Naive thymus-derived CD4-positive, alpha-beta T cell (primary cell): ENCODE measurements at regions not wholly inside any gene's neighbourhood (a gene's known extent, or its start where the extent isn't known, plus 50 kb on each side); places are given as distances from the start of the nearest gene placed in this dataset.

Experiments
- ATAC-seq: fragments of 150-1000 bp; cut with Tn5 transposase; 2 replicates; pipeline ENCODE4 v1.10.0; 2021; ENCODE audit warnings: mild to moderate bottlenecking, moderate library complexity
- CTCF ChIA-PET: fragments of 350-600 bp; sonication (Branson Sonifier 250); formaldehyde crosslinking; loops from one replicate; lab custom pipeline; 2021; ENCODE audit warnings: antibody characterized with exemption; lab: Charles Lee
- POLR2A ChIA-PET: fragments of 350-600 bp; sonication (Branson Sonifier 250); formaldehyde crosslinking; loops from one replicate; lab custom pipeline; 2021; ENCODE audit warnings: antibody characterized with exemption, inconsistent platforms; lab: Charles Lee
- DNase-seq, 9 donors: peaks; one replicate each; pipeline versions ENCODE4 v3.0.0 to v3.0.0-alpha.2; 2020 to 2022; ENCODE audit warnings: mixed read lengths in 1 of 9
- H3K27ac ChIP-seq: one replicate; pipeline ENCODE4 v1.7.0; 2013; ENCODE audit warnings: mild to moderate bottlenecking, low read depth, low read length, moderate library complexity
- H3K27me3 ChIP-seq, 2 donors: one replicate each; pipeline ENCODE4 v1.7.0; 2013; ENCODE audit warnings: low read length in 2 of 2, mild to moderate bottlenecking in 2 of 2, moderate library complexity in 2 of 2; ENCODE audit not compliant: control insufficient read depth in 2 of 2, insufficient read depth in 2 of 2
- H3K36me3 ChIP-seq, 3 experiments: 1 replicate in 2 of 3; 2 replicates in 1 of 3; pipeline ENCODE4 v1.7.0; 2013; ENCODE audit warnings: low read length in 3 of 3, mild to moderate bottlenecking in 3 of 3, moderate library complexity in 1 of 3; ENCODE audit not compliant: insufficient read depth in 3 of 3, control insufficient read depth in 2 of 3
- H3K4me1 ChIP-seq, 2 donors: one replicate each; pipeline ENCODE4 v1.7.0; 2013; ENCODE audit warnings: low read length in 2 of 2, mild to moderate bottlenecking in 2 of 2, moderate library complexity in 1 of 2; ENCODE audit not compliant: control insufficient read depth in 2 of 2, insufficient read depth in 2 of 2
- H3K4me3 ChIP-seq: 2 replicates; pipeline ENCODE4 v1.7.0; 2013; ENCODE audit warnings: mild to moderate bottlenecking, low read length
- H3K9me3 ChIP-seq, 3 experiments: 1 replicate in 2 of 3; 2 replicates in 1 of 3; pipeline ENCODE4 v1.7.0; 2013; ENCODE audit warnings: low read length in 3 of 3; ENCODE audit not compliant: control insufficient read depth in 2 of 3
- H3K27ac Mint-ChIP-seq, 9 donors: one replicate each; pipeline ENCODE4 v1.8.0; 2020 to 2022; ENCODE audit warnings: mixed read lengths in 9 of 9, mild to moderate bottlenecking in 8 of 9, moderate library complexity in 5 of 9, inconsistent platforms in 2 of 9
- H3K27me3 Mint-ChIP-seq, 5 donors: one replicate each; pipeline ENCODE4 v1.8.0; 2021 to 2022; ENCODE audit warnings: mixed read lengths in 5 of 5, mild to moderate bottlenecking in 1 of 5
- H3K36me3 Mint-ChIP-seq, 5 donors: one replicate each; pipeline ENCODE4 v1.8.0; 2020 to 2022; ENCODE audit warnings: mixed read lengths in 5 of 5, mild to moderate bottlenecking in 3 of 5, inconsistent platforms in 1 of 5
- H3K4me1 Mint-ChIP-seq, 7 donors: one replicate each; pipeline ENCODE4 v1.8.0; 2020 to 2022; ENCODE audit warnings: mixed read lengths in 7 of 7, mild to moderate bottlenecking in 3 of 7, inconsistent platforms in 1 of 7
- H3K4me3 Mint-ChIP-seq, 10 donors: one replicate each; pipeline ENCODE4 v1.8.0; 2020 to 2022; ENCODE audit warnings: mild to moderate bottlenecking in 10 of 10, mixed read lengths in 10 of 10, moderate library complexity in 6 of 10, inconsistent platforms in 2 of 10
- H3K9me3 Mint-ChIP-seq, 11 donors: one replicate each; pipeline ENCODE4 v1.8.0; 2020 to 2022; ENCODE audit warnings: mixed read lengths in 11 of 11, mild to moderate bottlenecking in 4 of 11, inconsistent platforms in 1 of 11, moderate library complexity in 1 of 11
- intact Hi-C, 2 donors: fragments of 100-400 bp; cut with micrococcal nuclease; formaldehyde crosslinking; loops; one replicate each; pipeline ENCODE4 v1.15.1; 2023

DNA sequence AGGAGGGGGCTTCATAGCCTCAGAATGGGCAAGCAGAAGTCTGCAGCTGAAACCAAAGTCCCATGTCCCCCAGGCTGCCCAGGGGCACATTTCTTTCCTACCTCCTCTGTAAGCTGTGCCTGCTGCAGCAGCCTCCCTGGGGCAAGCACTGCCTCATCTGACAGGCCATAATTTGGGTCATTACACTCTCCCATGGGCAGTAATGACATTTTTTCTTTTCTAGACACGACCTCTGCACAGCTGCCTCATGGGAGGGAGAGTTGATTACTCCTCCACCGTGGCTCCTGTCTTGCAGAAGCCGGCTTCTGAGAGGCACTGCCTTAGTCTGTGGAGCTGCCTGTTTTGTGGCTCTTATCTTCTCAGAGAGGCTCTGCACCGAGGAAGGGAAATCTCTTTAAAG is 268.9 kb downstream of the TDRD15 start:
- ATAC-seq (no peak), DNase-seq (no peak)
- Histone ChIP-seq H3K9me3 (no peaks in the 10 kb centered on the region), H3K27ac (no peak overlapping the region), H3K36me3 (no peaks in the 10 kb centered on the region), H3K27me3 (peaks cover 0 to 3% of the 10 kb centered on the region in 2 donors), H3K4me1 (no peaks in the 10 kb centered on the region), H3K4me3 (no peak overlapping the region)
- POLR2A ChIA-PET = no interaction called here
- Mint-ChIP-seq H3K27ac (no peak overlapping the region), H3K36me3 (no peaks in the 10 kb centered on the region), H3K9me3 (peaks cover 0 to 17% (median 2%) of the 10 kb centered on the region in 11 donors), H3K27me3 (peaks cover 0 to 16% (median 0%) of the 10 kb centered on the region in 5 donors), H3K4me1 (no peaks in the 10 kb centered on the region), H3K4me3 (no peak overlapping the region)
- CTCF ChIA-PET = no interaction called here
- intact Hi-C loops = no loop called here

DNA sequence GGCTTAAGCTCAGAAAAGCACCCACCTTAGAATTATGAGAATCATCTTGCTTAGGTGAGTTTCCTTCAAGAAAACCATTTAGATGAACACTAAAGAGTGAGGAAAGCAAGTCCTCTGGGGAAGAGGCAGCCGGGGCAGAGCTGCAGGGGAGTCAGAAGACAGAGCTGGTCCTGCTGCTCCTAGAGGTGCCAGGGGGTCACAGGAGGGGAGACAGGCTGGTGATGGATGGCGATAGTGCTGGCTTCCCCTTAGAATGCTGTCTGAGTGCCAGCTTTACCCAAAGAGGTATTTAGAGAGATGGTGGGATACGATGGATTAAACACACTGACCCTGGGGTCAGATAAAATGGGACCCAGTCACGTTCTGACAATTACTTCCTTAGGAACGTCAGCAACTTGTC is 269.4 kb downstream of the TDRD15 start:
- no peaks in the 10 kb centered on the region for H3K36me3 Mint-ChIP-seq
- ChIA-PET POLR2A (no interaction called here), CTCF (no interaction called here)
- H3K9me3 ChIP-seq = no peaks in the 10 kb centered on the region
- no peak overlapping the region for H3K27ac Mint-ChIP-seq
- H3K27me3 Mint-ChIP-seq = peaks cover 0 to 14% (median 0%) of the 10 kb centered on the region in 5 donors
- intact Hi-C loops = no loop called here
- H3K9me3 Mint-ChIP-seq = peaks cover 0 to 15% (median 2%) of the 10 kb centered on the region in 11 donors
- no peak overlapping the region for H3K4me3 ChIP-seq
- ATAC-seq (no peak), DNase-seq (no peak)
- H3K4me1 Mint-ChIP-seq = no peaks in the 10 kb centered on the region
- no peak overlapping the region for H3K27ac ChIP-seq
- H3K4me3 Mint-ChIP-seq = no peak overlapping the region
- peaks cover 0 to 3% of the 10 kb centered on the region in 2 donors for H3K27me3 ChIP-seq
- H3K4me1 ChIP-seq = no peaks in the 10 kb centered on the region
- H3K36me3 ChIP-seq = no peaks in the 10 kb centered on the region

DNA sequence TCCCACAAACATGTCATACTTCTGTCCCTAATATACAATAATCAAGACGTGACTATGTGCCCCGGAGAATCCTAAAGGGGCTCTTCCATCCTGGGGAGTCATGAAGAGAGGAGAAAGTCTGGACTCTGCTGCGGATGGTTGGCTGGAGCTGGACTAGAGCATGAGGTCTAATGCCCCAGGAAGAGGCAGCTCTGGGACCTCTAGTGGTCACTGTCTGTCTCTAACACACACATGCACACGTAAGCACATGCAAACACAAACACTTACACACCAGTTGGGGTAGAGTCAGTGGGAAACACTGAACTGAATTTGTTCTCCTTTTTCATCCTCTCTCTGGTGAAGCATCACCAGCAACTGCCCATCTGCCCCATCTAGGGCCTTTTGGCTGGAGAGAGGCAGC is 271.6 kb downstream of the TDRD15 start:
- POLR2A ChIA-PET = no interaction called here
- no peak overlapping the region for H3K27ac Mint-ChIP-seq
- H3K27me3 Mint-ChIP-seq = peaks cover 0 to 10% (median 0%) of the 10 kb centered on the region in 5 donors
- no peak overlapping the region for H3K27ac ChIP-seq
- H3K36me3 ChIP-seq = no peaks in the 10 kb centered on the region
- H3K4me1 ChIP-seq = no peaks in the 10 kb centered on the region
- no peak for ATAC-seq
- H3K36me3 Mint-ChIP-seq = no peaks in the 10 kb centered on the region
- H3K4me3 ChIP-seq = no peak overlapping the region
- H3K9me3 Mint-ChIP-seq = peaks cover 0 to 10% (median 0%) of the 10 kb centered on the region in 11 donors
- no peaks in the 10 kb centered on the region for H3K4me1 Mint-ChIP-seq
- no peak overlapping the region for H3K4me3 Mint-ChIP-seq
- no peak for DNase-seq
- H3K9me3 ChIP-seq = no peaks in the 10 kb centered on the region
- CTCF ChIA-PET = no interaction called here
- intact Hi-C loops = no loop called here
- H3K27me3 ChIP-seq = peaks cover 0 to 2% of the 10 kb centered on the region in 2 donors

DNA sequence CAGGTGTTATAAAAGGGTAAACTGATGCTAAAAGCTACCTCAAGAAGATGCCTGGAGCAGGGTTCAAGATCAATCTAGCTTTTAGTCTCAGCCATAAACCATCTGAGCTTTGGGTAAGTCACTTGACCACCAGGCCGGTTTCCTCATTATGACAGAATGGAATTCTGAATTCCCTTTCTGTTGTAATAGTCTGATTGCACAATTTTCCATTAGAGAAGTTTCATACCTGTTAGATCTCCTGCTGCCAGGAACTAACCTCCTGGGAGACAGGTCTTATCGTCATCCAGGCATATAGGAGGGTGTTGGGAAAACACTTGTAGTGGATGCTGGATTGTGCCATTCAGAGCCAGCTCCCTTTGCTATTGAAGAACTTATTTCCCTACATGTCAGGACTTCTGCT is 272.5 kb downstream of the TDRD15 start:
- Histone ChIP-seq H3K4me1 (no peaks in the 10 kb centered on the region), H3K27ac (no peak overlapping the region), H3K9me3 (no peaks in the 10 kb centered on the region), H3K36me3 (no peaks in the 10 kb centered on the region), H3K4me3 (no peak overlapping the region), H3K27me3 (no peaks in the 10 kb centered on the region)
- Mint-ChIP-seq H3K27me3 (peaks cover 0 to 10% (median 0%) of the 10 kb centered on the region in 5 donors), H3K36me3 (no peaks in the 10 kb centered on the region), H3K4me1 (no peaks in the 10 kb centered on the region), H3K9me3 (peaks cover 0 to 10% (median 0%) of the 10 kb centered on the region in 11 donors), H3K27ac (no peak overlapping the region), H3K4me3 (no peak overlapping the region)
- no peak for DNase-seq
- POLR2A ChIA-PET = no interaction called here
- CTCF ChIA-PET = no interaction called here
- no peak for ATAC-seq
- intact Hi-C loops = no loop called here

DNA sequence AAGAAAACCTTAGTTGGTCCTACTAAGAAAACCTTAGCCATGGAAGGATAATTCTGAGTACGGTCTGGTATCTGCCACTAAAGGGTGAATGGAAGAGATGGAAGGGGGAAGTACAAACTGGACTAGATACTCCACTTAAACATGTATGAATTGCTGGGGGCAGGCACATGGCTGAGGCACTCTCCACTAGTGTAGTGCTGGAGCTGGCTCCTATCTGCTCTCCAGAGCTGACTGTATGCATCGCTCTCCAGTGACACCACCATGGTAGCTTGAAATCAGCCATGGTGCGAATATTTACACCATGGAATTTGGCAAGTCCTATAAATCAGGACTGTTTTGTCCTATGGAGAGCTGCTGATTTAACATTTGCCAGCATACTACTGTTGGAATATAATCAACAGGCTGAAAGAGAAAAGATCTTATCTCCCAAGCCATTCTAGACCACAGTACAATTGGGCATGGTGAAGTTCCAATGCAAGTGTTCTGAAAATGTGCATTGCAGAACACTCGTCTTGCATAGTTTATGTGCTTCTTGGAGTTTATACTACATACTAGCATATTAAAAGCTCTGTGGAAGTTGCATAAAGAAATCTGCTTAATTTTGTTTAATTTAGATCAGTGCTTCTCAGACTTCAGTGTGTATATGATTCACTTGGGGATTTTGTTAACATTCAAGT is 277.4 kb downstream of the TDRD15 start:
- no peaks in the 10 kb centered on the region for H3K27me3 ChIP-seq
- no peak overlapping the region for H3K4me3 ChIP-seq
- H3K4me3 Mint-ChIP-seq = no peak overlapping the region
- no peak overlapping the region for H3K27ac ChIP-seq
- H3K9me3 Mint-ChIP-seq = peaks cover 0 to 10% (median 0%) of the 10 kb centered on the region in 11 donors
- no peak overlapping the region for H3K27ac Mint-ChIP-seq
- no peak for ATAC-seq
- H3K36me3 ChIP-seq = no peaks in the 10 kb centered on the region
- POLR2A ChIA-PET = no interaction called here
- H3K4me1 Mint-ChIP-seq = no peaks in the 10 kb centered on the region
- CTCF ChIA-PET = no interaction called here
- H3K27me3 Mint-ChIP-seq = peaks cover 0 to 10% (median 0%) of the 10 kb centered on the region in 5 donors
- DNase-seq = no peak
- H3K4me1 ChIP-seq = no peaks in the 10 kb centered on the region
- intact Hi-C loops = no loop called here
- H3K9me3 ChIP-seq = no peaks in the 10 kb centered on the region
- H3K36me3 Mint-ChIP-seq = no peaks in the 10 kb centered on the region

DNA sequence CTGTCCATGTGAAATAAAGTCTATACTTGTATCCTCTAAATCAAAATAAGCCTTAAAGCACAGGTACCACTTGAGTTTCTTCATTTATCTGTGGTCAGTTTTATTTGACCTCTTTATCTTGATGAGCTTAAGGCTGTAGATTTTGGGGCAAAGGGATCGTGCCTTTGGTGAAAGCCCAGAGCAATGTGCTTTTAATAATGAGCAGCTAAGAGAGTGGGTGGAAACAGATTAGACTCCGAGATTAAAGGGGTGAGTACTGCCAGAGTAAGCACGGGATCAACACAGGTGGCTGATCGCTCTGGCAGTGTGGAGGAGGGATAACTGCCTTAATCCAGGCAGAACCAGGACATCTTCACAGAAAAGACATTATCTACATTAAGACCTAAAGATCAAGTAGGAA is 280.4 kb downstream of the TDRD15 start:
- H3K27me3 Mint-ChIP-seq = no peaks in the 10 kb centered on the region
- Histone ChIP-seq H3K4me1 (no peaks in the 10 kb centered on the region), H3K4me3 (no peak overlapping the region), H3K9me3 (no peaks in the 10 kb centered on the region), H3K36me3 (no peaks in the 10 kb centered on the region), H3K27me3 (no peaks in the 10 kb centered on the region), H3K27ac (no peak overlapping the region)
- no peak overlapping the region for H3K27ac Mint-ChIP-seq
- H3K36me3 Mint-ChIP-seq = no peaks in the 10 kb centered on the region
- ChIA-PET CTCF (no interaction called here), POLR2A (no interaction called here)
- H3K4me1 Mint-ChIP-seq = no peaks in the 10 kb centered on the region
- intact Hi-C loops = no loop called here
- H3K9me3 Mint-ChIP-seq = peaks cover 0 to 5% (median 0%) of the 10 kb centered on the region in 11 donors
- DNase-seq (no peak), ATAC-seq (no peak)
- H3K4me3 Mint-ChIP-seq = no peak overlapping the region
